Small intestine (tissue), 7 donors: ENCODE measurements at regions not wholly inside any gene's neighbourhood (a gene's known extent, or its start where the extent isn't known, plus 50 kb on each side); places are given as distances from the start of the nearest gene placed in this dataset.

Experiments used
- DNase-seq, 2 donors: peaks; one replicate each; pipeline versions ENCODE4 v3.0.0 to v3.0.0-alpha.2; 2013
- FAIRE-seq: peaks from 2 replicates; lab custom pipeline; 2012; peaks lifted over from hg19 to GRCh38; lab: Jason Lieb, UNC
- H3K27ac ChIP-seq, 3 donors: one replicate each; pipeline ENCODE4 v1.5.1; 2013; ENCODE audit warnings: low read length in 2 of 3, mild to moderate bottlenecking in 2 of 3, control low read depth in 1 of 3, inconsistent platforms in 1 of 3, low read depth in 1 of 3, moderate library complexity in 1 of 3
- H3K27me3 ChIP-seq, 3 donors: one replicate each; pipeline ENCODE4 v1.6.1; 2013; ENCODE audit warnings: low read length in 3 of 3, inconsistent platforms in 1 of 3; ENCODE audit not compliant: control insufficient read depth in 3 of 3, insufficient read depth in 3 of 3
- H3K36me3 ChIP-seq, 3 donors: one replicate each; pipeline ENCODE4 v1.6.1; 2013; ENCODE audit warnings: low read length in 3 of 3, inconsistent platforms in 1 of 3, low read depth in 1 of 3, mild to moderate bottlenecking in 1 of 3, moderate library complexity in 1 of 3; ENCODE audit not compliant: control insufficient read depth in 3 of 3, insufficient read depth in 2 of 3
- H3K4me1 ChIP-seq, 3 donors: one replicate each; pipeline ENCODE4 v1.6.1; 2013; ENCODE audit warnings: low read length in 2 of 3, inconsistent platforms in 1 of 3, low read depth in 1 of 3, mild to moderate bottlenecking in 1 of 3, moderate library complexity in 1 of 3; ENCODE audit not compliant: control insufficient read depth in 3 of 3, insufficient read depth in 2 of 3
- H3K4me3 ChIP-seq, 3 donors: one replicate each; pipeline ENCODE4 v1.5.1; 2013; ENCODE audit warnings: low read length in 3 of 3, control low read depth in 1 of 3, inconsistent platforms in 1 of 3, low read depth in 1 of 3, mild to moderate bottlenecking in 1 of 3, moderate library complexity in 1 of 3
- H3K9me3 ChIP-seq, 2 donors: one replicate each; pipeline ENCODE4 v1.6.1; 2013; ENCODE audit warnings: low read depth in 1 of 2, low read length in 1 of 2; ENCODE audit not compliant: control insufficient read depth in 2 of 2, insufficient read depth in 1 of 2
- WGBS, 3 donors: extraction: QIAGEN DNeasy Blood & Tissue Kit; methylation state at CpG; one replicate each; pipeline ENCODE4 v1.1.7; 2013; 5-methylcytosine and 5-hydroxymethylcytosine counted together
- donor health status: healthy with polysubstance abuse.
- donor health status: control.
- donor health status: control.
- donor health status: Bipolar disorder and iron deficiency.
- donor health status: healthy.

- Histone ChIP-seq H3K36me3 (no peaks in the 10 kb centered on the region), H3K4me3 (no peak overlapping the region), H3K9me3 (no peaks in the 10 kb centered on the region), H3K4me1 (no peaks in the 10 kb centered on the region), H3K27ac (no peak overlapping the region), H3K27me3 (no peaks in the 10 kb centered on the region)
- FAIRE-seq, result no peak
- 70 to 74% (median 71%) methylated on average over 13 of the region's 13 CpGs for WGBS, 3 donors
- DNase-seq, result no peak
Observed at GRCh38 chr5:66454186-66455078, 141.8 kb upstream of the MAST4 start.

GRCh38 chr5:66459728-66460127 lies 136.5 kb upstream of the MAST4 start:
- Histone ChIP-seq H3K4me1 (no peaks in the 10 kb centered on the region), H3K36me3 (no peaks in the 10 kb centered on the region), H3K4me3 (no peak overlapping the region), H3K27me3 (no peaks in the 10 kb centered on the region), H3K27ac (no peak overlapping the region), H3K9me3 (no peaks in the 10 kb centered on the region)
- FAIRE-seq, result no peak
- DNase-seq, result no peak
- WGBS, 3 donors, result 64 to 84% (median 83%) methylated on average over 3 of the region's 3 CpGs

- Histone ChIP-seq H3K27ac (no peak overlapping the region), H3K27me3 (no peaks in the 10 kb centered on the region), H3K9me3 (peaks cover 0 to 9% of the 10 kb centered on the region in 2 donors), H3K36me3 (no peaks in the 10 kb centered on the region), H3K4me3 (no peak overlapping the region), H3K4me1 (no peaks in the 10 kb centered on the region)
- DNase-seq (no peak), FAIRE-seq (no peak)
- 77 to 91% (median 89%) methylated on average over 4 of the region's 4 CpGs for WGBS, 3 donors
Observed at GRCh38 chr5:66467564-66467963, 128.6 kb upstream of the MAST4 start.

GRCh38 chr5:66469684-66470083 lies 126.5 kb upstream of the MAST4 start:
- DNase-seq, result no peak
- H3K4me3 ChIP-seq, result no peak overlapping the region
- H3K4me1 ChIP-seq, result no peaks in the 10 kb centered on the region
- peaks cover 0 to 9% of the 10 kb centered on the region in 2 donors for H3K9me3 ChIP-seq
- no peak for FAIRE-seq
- H3K36me3 ChIP-seq, result no peaks in the 10 kb centered on the region
- no peak overlapping the region for H3K27ac ChIP-seq
- no peaks in the 10 kb centered on the region for H3K27me3 ChIP-seq
- WGBS, 3 donors, result 93 to 96% (median 93%) methylated on average over 1 of the region's 1 CpG

GRCh38 chr5:66472010-66472409 lies 124.2 kb upstream of the MAST4 start:
- H3K4me3 ChIP-seq, result no peak overlapping the region
- no peaks in the 10 kb centered on the region for H3K4me1 ChIP-seq
- FAIRE-seq (no peak), DNase-seq (no peak)
- WGBS, 3 donors, result 76 to 81% (median 79%) methylated on average over 1 of the region's 1 CpG
- H3K9me3 ChIP-seq, result peaks cover 0 to 9% of the 10 kb centered on the region in 2 donors
- no peaks in the 10 kb centered on the region for H3K27me3 ChIP-seq
- no peaks in the 10 kb centered on the region for H3K36me3 ChIP-seq
- H3K27ac ChIP-seq, result no peak overlapping the region

GRCh38 chr5:66475731-66476130 lies 120.5 kb upstream of the MAST4 start:
- Histone ChIP-seq H3K4me1 (no peaks in the 10 kb centered on the region), H3K27ac (no peak overlapping the region), H3K27me3 (no peaks in the 10 kb centered on the region), H3K4me3 (no peak overlapping the region), H3K36me3 (no peaks in the 10 kb centered on the region), H3K9me3 (no peaks in the 10 kb centered on the region)
- no peak for DNase-seq
- no peak for FAIRE-seq
- 89 to 95% (median 94%) methylated on average over 4 of the region's 4 CpGs for WGBS, 3 donors

GRCh38 chr5:66477596-66477995 lies 118.6 kb upstream of the MAST4 start:
- Histone ChIP-seq H3K9me3 (peaks cover 0 to 6% of the 10 kb centered on the region in 2 donors), H3K4me3 (no peak overlapping the region), H3K27me3 (no peaks in the 10 kb centered on the region), H3K27ac (no peak overlapping the region), H3K36me3 (no peaks in the 10 kb centered on the region), H3K4me1 (no peaks in the 10 kb centered on the region)
- 82 to 95% (median 93%) methylated on average over 2 of the region's 2 CpGs for WGBS, 3 donors
- DNase-seq (no peak), FAIRE-seq (no peak)

GRCh38 chr5:66494437-66494836 lies 101.8 kb upstream of the MAST4 start:
- H3K36me3 ChIP-seq, result no peaks in the 10 kb centered on the region
- H3K27ac ChIP-seq, result no peak overlapping the region
- H3K4me3 ChIP-seq, result no peak overlapping the region
- H3K9me3 ChIP-seq, result peaks cover 0 to 6% of the 10 kb centered on the region in 2 donors
- FAIRE-seq (no peak), DNase-seq (no peak)
- 71 to 74% (median 72%) methylated on average over 5 of the region's 5 CpGs for WGBS, 3 donors
- H3K4me1 ChIP-seq, result no peaks in the 10 kb centered on the region
- no peaks in the 10 kb centered on the region for H3K27me3 ChIP-seq
